ENCODE measurements at regions not wholly inside any gene's neighbourhood (a gene's known extent, or its start where the extent isn't known, plus 50 kb on each side); places are given as distances from the start of the nearest gene placed in this dataset.

DNA sequence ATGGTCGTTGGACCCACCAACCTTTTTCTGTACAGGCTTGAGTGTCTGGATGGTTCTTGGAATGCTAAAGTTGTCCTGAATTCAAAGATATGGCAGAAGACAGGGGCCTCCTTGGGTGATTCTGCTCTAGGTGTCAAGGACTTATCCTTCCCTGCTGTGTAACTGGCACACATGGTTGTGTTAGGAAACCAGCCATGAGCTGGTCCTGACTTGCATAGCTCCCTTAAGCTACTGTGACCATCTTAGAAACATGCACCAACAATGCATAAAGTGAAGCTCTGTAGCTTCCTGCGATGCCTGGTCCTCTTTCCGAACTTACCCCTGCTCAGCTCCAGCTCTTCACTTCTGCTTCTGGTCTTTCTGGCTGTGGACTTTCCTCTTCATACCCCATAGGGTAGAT is 224.6 kb downstream of the TLE4 start:
- DNase-seq (ENCODE audit: low read depth, low spot score) (no peak), ATAC-seq (no peak)
- no peaks in the 10 kb centered on the region for H3K27me3 ChIP-seq (ENCODE audit: control insufficient read depth, insufficient read depth, low read length)
- CTCF ChIA-PET = no interaction called here
- no peaks in the 10 kb centered on the region for H3K9me3 ChIP-seq (ENCODE audit: control insufficient read depth, insufficient read depth, low read depth, low read length)
- TF ChIP-seq POLR2AphosphoS5 (IDR thresholded peaks at IDR 0.05; ENCODE audit: low read depth, low read length) = no peak
- TF ChIP-seq, protein P1, sequence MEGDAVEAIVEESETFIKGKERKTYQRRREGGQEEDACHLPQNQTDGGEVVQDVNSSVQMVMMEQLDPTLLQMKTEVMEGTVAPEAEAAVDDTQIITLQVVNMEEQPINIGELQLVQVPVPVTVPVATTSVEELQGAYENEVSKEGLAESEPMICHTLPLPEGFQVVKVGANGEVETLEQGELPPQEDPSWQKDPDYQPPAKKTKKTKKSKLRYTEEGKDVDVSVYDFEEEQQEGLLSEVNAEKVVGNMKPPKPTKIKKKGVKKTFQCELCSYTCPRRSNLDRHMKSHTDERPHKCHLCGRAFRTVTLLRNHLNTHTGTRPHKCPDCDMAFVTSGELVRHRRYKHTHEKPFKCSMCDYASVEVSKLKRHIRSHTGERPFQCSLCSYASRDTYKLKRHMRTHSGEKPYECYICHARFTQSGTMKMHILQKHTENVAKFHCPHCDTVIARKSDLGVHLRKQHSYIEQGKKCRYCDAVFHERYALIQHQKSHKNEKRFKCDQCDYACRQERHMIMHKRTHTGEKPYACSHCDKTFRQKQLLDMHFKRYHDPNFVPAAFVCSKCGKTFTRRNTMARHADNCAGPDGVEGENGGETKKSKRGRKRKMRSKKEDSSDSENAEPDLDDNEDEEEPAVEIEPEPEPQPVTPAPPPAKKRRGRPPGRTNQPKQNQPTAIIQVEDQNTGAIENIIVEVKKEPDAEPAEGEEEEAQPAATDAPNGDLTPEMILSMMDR (IDR thresholded peaks at IDR 0.05) = no peak
- POLR2A ChIA-PET = interaction anchor here (0.7 kb wide), 1 partner anchor 321 kb away, joined by 3 read pairs; no protein-coding TSS in a partner anchor
- no peaks in the 10 kb centered on the region for H3K4me1 ChIP-seq (ENCODE audit: control insufficient read depth, insufficient read depth, low read length)
- BruUV-seq (replicated peaks) = no TSS peak
- no peaks in the 10 kb centered on the region for H3K36me3 ChIP-seq (ENCODE audit: control insufficient read depth, insufficient read depth, low read length)
- H3K4me3 ChIP-seq (ENCODE audit: low read depth in 2 of 2, low read length in 2 of 2) = no peak overlapping the region
- in situ Hi-C loops (cut with HindIII; ENCODE audit: low pct_unique_long_range_greater_than_20kb, low sequenced_read_pairs) (no loop called here), intact Hi-C loops (cut with micrococcal nuclease; ENCODE audit: unreplicated experiment) (no loop called here)
- H3K27ac ChIP-seq (ENCODE audit: low read length) = no peak overlapping the region

DNA sequence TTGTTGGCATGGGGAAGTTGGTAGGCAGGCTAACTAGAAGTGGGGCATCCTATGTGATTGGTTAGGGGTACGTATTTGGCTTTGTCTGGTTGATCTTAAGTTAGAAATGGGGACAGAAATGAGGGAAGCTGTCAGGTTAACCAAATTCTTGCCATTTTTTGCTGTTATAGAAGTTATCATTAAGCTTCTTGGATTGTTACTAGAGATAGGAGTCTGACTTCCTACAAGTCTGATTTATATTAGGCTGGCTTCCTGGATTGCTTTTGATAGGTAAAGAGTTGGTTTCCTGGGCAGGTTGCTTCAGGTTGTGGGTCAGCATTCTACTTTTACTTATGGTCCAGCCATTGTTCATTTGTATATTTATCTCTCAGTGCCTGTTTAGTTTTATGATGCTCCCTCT is 216.9 kb downstream of the TLE4 start:
- DNase-seq (ENCODE audit: low read depth, low spot score) = no peak
- Histone ChIP-seq H3K9me3 (ENCODE audit: control insufficient read depth, insufficient read depth, low read depth, low read length) (no peaks in the 10 kb centered on the region), H3K4me3 (ENCODE audit: low read depth in 2 of 2, low read length in 2 of 2) (no peak overlapping the region), H3K27me3 (ENCODE audit: control insufficient read depth, insufficient read depth, low read length) (no peaks in the 10 kb centered on the region), H3K36me3 (ENCODE audit: control insufficient read depth, insufficient read depth, low read length) (no peaks in the 10 kb centered on the region), H3K4me1 (ENCODE audit: control insufficient read depth, insufficient read depth, low read length) (no peaks in the 10 kb centered on the region), H3K27ac (ENCODE audit: low read length) (no peak overlapping the region)
- intact Hi-C loops (cut with micrococcal nuclease; ENCODE audit: unreplicated experiment) = no loop called here
- no peak for ATAC-seq
- in situ Hi-C loops (cut with HindIII; ENCODE audit: low pct_unique_long_range_greater_than_20kb, low sequenced_read_pairs) = no loop called here
- POLR2A ChIA-PET = no interaction called here
- TF ChIP-seq, protein P2, sequence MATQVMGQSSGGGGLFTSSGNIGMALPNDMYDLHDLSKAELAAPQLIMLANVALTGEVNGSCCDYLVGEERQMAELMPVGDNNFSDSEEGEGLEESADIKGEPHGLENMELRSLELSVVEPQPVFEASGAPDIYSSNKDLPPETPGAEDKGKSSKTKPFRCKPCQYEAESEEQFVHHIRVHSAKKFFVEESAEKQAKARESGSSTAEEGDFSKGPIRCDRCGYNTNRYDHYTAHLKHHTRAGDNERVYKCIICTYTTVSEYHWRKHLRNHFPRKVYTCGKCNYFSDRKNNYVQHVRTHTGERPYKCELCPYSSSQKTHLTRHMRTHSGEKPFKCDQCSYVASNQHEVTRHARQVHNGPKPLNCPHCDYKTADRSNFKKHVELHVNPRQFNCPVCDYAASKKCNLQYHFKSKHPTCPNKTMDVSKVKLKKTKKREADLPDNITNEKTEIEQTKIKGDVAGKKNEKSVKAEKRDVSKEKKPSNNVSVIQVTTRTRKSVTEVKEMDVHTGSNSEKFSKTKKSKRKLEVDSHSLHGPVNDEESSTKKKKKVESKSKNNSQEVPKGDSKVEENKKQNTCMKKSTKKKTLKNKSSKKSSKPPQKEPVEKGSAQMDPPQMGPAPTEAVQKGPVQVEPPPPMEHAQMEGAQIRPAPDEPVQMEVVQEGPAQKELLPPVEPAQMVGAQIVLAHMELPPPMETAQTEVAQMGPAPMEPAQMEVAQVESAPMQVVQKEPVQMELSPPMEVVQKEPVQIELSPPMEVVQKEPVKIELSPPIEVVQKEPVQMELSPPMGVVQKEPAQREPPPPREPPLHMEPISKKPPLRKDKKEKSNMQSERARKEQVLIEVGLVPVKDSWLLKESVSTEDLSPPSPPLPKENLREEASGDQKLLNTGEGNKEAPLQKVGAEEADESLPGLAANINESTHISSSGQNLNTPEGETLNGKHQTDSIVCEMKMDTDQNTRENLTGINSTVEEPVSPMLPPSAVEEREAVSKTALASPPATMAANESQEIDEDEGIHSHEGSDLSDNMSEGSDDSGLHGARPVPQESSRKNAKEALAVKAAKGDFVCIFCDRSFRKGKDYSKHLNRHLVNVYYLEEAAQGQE (IDR thresholded peaks at IDR 0.05; ENCODE audit: insufficient read depth in 1 of 2, low read depth in 2 of 2, low read length in 1 of 2) = no peak
- TF ChIP-seq POLR2AphosphoS5 (IDR thresholded peaks at IDR 0.05; ENCODE audit: low read depth, low read length) (no peak), TCF7L2 (IDR thresholded peaks at IDR 0.05; ENCODE audit: low read depth, low read length) (no peak), SIN3A (IDR thresholded peaks at IDR 0.05; ENCODE audit: borderline replicate concordance, insufficient read depth, low read depth, low read length) (no peak)
- TF ChIP-seq, protein P1 (IDR thresholded peaks at IDR 0.05) = no peak
- CTCF ChIA-PET = no interaction called here
- BruUV-seq (replicated peaks) = no TSS peak

DNA sequence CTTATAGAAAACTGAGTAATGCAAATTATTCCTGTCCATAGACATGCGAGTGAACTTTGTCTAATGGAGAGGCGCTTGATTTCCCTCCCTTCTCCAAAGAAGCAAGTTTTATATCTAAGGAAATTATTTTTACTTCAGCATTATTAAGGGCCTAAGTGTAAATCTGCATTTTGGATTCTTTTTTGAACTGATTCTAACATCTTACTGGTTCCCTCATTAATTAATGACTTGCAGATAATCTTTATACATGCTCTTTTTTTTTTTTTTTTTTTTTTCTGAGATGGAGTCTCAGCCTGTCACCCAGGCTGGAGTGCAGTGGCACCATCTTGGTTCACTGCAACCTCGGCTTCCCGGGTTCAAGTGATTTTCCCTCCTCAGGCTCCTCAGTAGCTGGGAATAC is 209.5 kb downstream of the TLE4 start:
- no peak for TF ChIP-seq SIN3A (IDR thresholded peaks at IDR 0.05; ENCODE audit: borderline replicate concordance, insufficient read depth, low read depth, low read length)
- no peak for TF ChIP-seq TCF7L2 (IDR thresholded peaks at IDR 0.05; ENCODE audit: low read depth, low read length)
- TF ChIP-seq, protein P2 (IDR thresholded peaks at IDR 0.05; ENCODE audit: insufficient read depth in 1 of 2, low read depth in 2 of 2, low read length in 1 of 2) = no peak
- TF ChIP-seq, protein P1 (IDR thresholded peaks at IDR 0.05) = no peak
- no peak for TF ChIP-seq POLR2AphosphoS5 (IDR thresholded peaks at IDR 0.05; ENCODE audit: low read depth, low read length)
- Histone ChIP-seq H3K27me3 (ENCODE audit: control insufficient read depth, insufficient read depth, low read length) (no peaks in the 10 kb centered on the region), H3K4me3 (ENCODE audit: low read depth in 2 of 2, low read length in 2 of 2) (no peak overlapping the region), H3K9me3 (ENCODE audit: control insufficient read depth, insufficient read depth, low read depth, low read length) (no peaks in the 10 kb centered on the region), H3K4me1 (ENCODE audit: control insufficient read depth, insufficient read depth, low read length) (no peaks in the 10 kb centered on the region), H3K27ac (ENCODE audit: low read length) (no peak overlapping the region), H3K36me3 (ENCODE audit: control insufficient read depth, insufficient read depth, low read length) (no peaks in the 10 kb centered on the region)
- ChIA-PET POLR2A (no interaction called here), CTCF (no interaction called here)
- no TSS peak for BruUV-seq (replicated peaks)
- no peak for DNase-seq (ENCODE audit: low read depth, low spot score)
- intact Hi-C loops (cut with micrococcal nuclease; ENCODE audit: unreplicated experiment) (no loop called here), in situ Hi-C loops (cut with HindIII; ENCODE audit: low pct_unique_long_range_greater_than_20kb, low sequenced_read_pairs) (no loop called here)
- no peak for ATAC-seq

All from Panc1 (cell line).